Upper lobe of right lung (tissue), 1 donor: ENCODE measurements at regions not wholly inside any gene's neighbourhood (a gene's known extent, or its start where the extent isn't known, plus 50 kb on each side); places are given as distances from the start of the nearest gene placed in this dataset.

Experiments used
- ATAC-seq: fragments of 200-7000 bp; cut with Tn5 transposase; one replicate; pipeline ENCODE4 v1.9.1; 2020; ENCODE audit warnings: mild to moderate bottlenecking, moderate library complexity
- DNase-seq: peaks from one replicate; pipeline ENCODE4 v3.0.0-alpha.2; 2020
- H3K27ac ChIP-seq: fragments of 200-600 bp; one replicate; pipeline ENCODE4 v1.8.0; 2022
- H3K27me3 ChIP-seq: fragments of 200-600 bp; one replicate; pipeline ENCODE4 v1.8.0; 2022; ENCODE audit warnings: mild to moderate bottlenecking
- H3K36me3 ChIP-seq: fragments of 200-600 bp; one replicate; pipeline ENCODE4 v1.8.0; 2022
- H3K4me1 ChIP-seq: fragments of 200-600 bp; one replicate; pipeline ENCODE4 v1.8.0; 2022
- H3K4me3 ChIP-seq: fragments of 200-600 bp; one replicate; pipeline ENCODE4 v1.8.0; 2022; ENCODE audit warnings: mild to moderate bottlenecking
- H3K9me3 ChIP-seq: fragments of 200-600 bp; one replicate; pipeline ENCODE4 v1.8.0; 2022
- CTCF ChIP-seq: fragments of 200-600 bp; IDR thresholded peaks from one replicate; pipeline ENCODE4 v1.8.0; 2022; ENCODE audit warnings: antibody characterized with exemption
- intact Hi-C: fragments of 100-400 bp; cut with DNase I; formaldehyde crosslinking; loops from one replicate; pipeline ENCODE4 v1.11.0; 2022
- donor health status: DM: no; HTN: yes; CAD: no; lungs with severe emphysema.

- Histone ChIP-seq H3K36me3 (no peaks in the 10 kb centered on the region), H3K4me3 (no peak overlapping the region), H3K4me1 (no peaks in the 10 kb centered on the region), H3K27ac (no peak overlapping the region), H3K27me3 (no peaks in the 10 kb centered on the region), H3K9me3 (no peaks in the 10 kb centered on the region)
- ATAC-seq (no peak), DNase-seq (no peak)
- no peak for TF ChIP-seq CTCF
- intact Hi-C loops = no loop called here
Observed at GRCh38 chr14:42214981-42215491, 608.4 kb downstream of the LRFN5 start.

GRCh38 chr14:42200957-42201356, 594.3 kb downstream of the LRFN5 start:
- intact Hi-C loops = no loop called here
- Histone ChIP-seq H3K36me3 (no peaks in the 10 kb centered on the region), H3K4me3 (no peak overlapping the region), H3K9me3 (no peaks in the 10 kb centered on the region), H3K27ac (no peak overlapping the region), H3K27me3 (no peaks in the 10 kb centered on the region), H3K4me1 (no peaks in the 10 kb centered on the region)
- TF ChIP-seq CTCF = no peak
- DNase-seq = no peak
- no peak for ATAC-seq

- Histone ChIP-seq H3K4me1 (no peaks in the 10 kb centered on the region), H3K36me3 (no peaks in the 10 kb centered on the region), H3K4me3 (no peak overlapping the region), H3K27me3 (no peaks in the 10 kb centered on the region), H3K27ac (no peak overlapping the region), H3K9me3 (no peaks in the 10 kb centered on the region)
- intact Hi-C loops = no loop called here
- ATAC-seq = no peak
- no peak for TF ChIP-seq CTCF
- DNase-seq = no peak
Observed at GRCh38 chr14:42198010-42198409, 591.3 kb downstream of the LRFN5 start.

- H3K4me1 ChIP-seq = no peaks in the 10 kb centered on the region
- H3K36me3 ChIP-seq = no peaks in the 10 kb centered on the region
- intact Hi-C loops = no loop called here
- no peaks in the 10 kb centered on the region for H3K27me3 ChIP-seq
- no peak for DNase-seq
- no peak overlapping the region for H3K4me3 ChIP-seq
- TF ChIP-seq CTCF = no peak
- no peak overlapping the region for H3K27ac ChIP-seq
- no peaks in the 10 kb centered on the region for H3K9me3 ChIP-seq
- ATAC-seq = no peak
Observed at GRCh38 chr14:42192738-42193653, 586.3 kb downstream of the LRFN5 start.

- H3K27ac ChIP-seq = no peak overlapping the region
- no peak overlapping the region for H3K4me3 ChIP-seq
- no peak for TF ChIP-seq CTCF
- ATAC-seq (no peak), DNase-seq (no peak)
- intact Hi-C loops = no loop called here
- no peaks in the 10 kb centered on the region for H3K9me3 ChIP-seq
- H3K4me1 ChIP-seq = no peaks in the 10 kb centered on the region
- H3K27me3 ChIP-seq = no peaks in the 10 kb centered on the region
- no peaks in the 10 kb centered on the region for H3K36me3 ChIP-seq
Observed at GRCh38 chr14:42190744-42191143, 584.1 kb downstream of the LRFN5 start.
